ENCODE measurements at regions not wholly inside any gene's neighbourhood (a gene's known extent, or its start where the extent isn't known, plus 50 kb on each side); places are given as distances from the start of the nearest gene placed in this dataset.

DNA sequence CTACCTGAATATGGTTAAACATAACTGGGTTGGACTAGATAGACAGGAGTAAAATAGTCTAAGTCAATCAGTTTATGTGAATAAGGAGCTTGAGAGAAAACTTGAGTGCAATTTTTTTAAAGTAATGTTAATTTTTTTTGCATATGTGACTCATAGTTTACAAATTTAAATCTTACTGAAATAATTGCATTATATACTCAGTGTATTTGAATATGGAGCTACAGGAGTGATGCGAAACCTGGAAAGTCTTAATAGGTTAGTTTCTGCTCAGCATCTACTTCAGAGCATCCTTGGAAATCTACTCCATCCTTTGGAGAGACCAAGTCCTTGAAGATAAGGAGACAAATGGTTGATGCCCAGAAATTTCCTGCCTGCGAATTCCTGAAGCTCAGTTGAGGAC is 318.8 kb upstream of the NXPH2 start:
- WGBS, 2 donors, result 80 to 83% methylated on average over 2 of the region's 2 CpGs
- no peak for ATAC-seq
- Histone ChIP-seq H3K27me3 (no peaks in the 10 kb centered on the region), H3K4me3 (no peak overlapping the region), H3K36me3 (no peaks in the 10 kb centered on the region), H3K9me3 (peaks cover 0 to 13% (median 0%) of the 10 kb centered on the region in 11 donors), H3K27ac (no peak overlapping the region), H3K4me1 (no peaks in the 10 kb centered on the region)
- TF ChIP-seq, protein P1, sequence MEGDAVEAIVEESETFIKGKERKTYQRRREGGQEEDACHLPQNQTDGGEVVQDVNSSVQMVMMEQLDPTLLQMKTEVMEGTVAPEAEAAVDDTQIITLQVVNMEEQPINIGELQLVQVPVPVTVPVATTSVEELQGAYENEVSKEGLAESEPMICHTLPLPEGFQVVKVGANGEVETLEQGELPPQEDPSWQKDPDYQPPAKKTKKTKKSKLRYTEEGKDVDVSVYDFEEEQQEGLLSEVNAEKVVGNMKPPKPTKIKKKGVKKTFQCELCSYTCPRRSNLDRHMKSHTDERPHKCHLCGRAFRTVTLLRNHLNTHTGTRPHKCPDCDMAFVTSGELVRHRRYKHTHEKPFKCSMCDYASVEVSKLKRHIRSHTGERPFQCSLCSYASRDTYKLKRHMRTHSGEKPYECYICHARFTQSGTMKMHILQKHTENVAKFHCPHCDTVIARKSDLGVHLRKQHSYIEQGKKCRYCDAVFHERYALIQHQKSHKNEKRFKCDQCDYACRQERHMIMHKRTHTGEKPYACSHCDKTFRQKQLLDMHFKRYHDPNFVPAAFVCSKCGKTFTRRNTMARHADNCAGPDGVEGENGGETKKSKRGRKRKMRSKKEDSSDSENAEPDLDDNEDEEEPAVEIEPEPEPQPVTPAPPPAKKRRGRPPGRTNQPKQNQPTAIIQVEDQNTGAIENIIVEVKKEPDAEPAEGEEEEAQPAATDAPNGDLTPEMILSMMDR (IDR thresholded peaks at IDR 0.05), result no peak
- no peak for DNase-seq
- intact Hi-C loops (cut with DNase I), result no loop called here

DNA sequence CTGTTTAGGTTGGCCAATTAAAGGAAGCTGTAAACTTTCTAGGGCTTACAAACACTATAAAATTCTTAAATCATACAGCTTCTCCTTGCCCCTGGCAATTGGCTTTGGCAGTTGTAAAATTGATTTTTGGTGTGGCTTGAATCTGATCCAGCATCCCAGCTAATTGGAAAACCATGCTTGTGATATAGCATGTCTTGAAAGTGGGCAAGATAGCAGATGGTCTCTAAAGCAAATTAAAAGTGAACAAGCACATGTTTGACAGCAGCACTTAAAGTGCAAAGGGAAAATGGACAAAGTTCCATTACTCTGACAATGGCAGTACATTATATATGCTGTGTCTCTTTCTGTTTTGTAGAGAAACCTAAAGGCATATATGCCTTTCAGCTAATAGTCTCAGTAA is 302.9 kb upstream of the NXPH2 start:
- Histone ChIP-seq H3K4me1 (no peaks in the 10 kb centered on the region), H3K36me3 (no peaks in the 10 kb centered on the region), H3K27me3 (no peaks in the 10 kb centered on the region), H3K27ac (no peak overlapping the region), H3K4me3 (no peak overlapping the region), H3K9me3 (peaks cover 0 to under 1% (median 0%) of the 10 kb centered on the region in 11 donors)
- intact Hi-C loops (cut with DNase I), result no loop called here
- DNase-seq (no peak), ATAC-seq (no peak)
- TF ChIP-seq, protein P1 (IDR thresholded peaks at IDR 0.05), result no peak

DNA sequence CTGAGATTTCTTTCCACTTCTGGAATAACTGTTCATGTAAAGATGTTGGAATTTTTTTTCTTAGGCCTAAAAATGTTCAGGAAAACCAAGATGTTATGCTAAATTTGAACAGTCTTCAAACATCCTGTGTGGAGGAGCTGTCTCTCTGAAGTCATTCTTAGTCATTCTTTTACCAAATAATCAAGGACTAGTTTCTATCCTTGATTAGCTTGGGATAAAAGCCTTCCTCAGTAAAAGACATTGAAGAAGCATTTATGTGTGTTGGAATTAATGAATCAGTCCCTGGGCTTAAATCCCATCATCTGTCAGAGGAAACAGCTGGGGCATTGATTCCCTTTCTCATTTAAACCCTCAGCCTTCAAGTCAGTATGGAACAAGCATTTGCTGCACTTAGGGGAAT is 300.1 kb upstream of the NXPH2 start:
- no peak overlapping the region for H3K27ac ChIP-seq
- H3K4me1 ChIP-seq, result no peaks in the 10 kb centered on the region
- intact Hi-C loops (cut with DNase I), result no loop called here
- no peaks in the 10 kb centered on the region for H3K27me3 ChIP-seq
- H3K9me3 ChIP-seq, result no peaks in the 10 kb centered on the region
- TF ChIP-seq, protein P1 (IDR thresholded peaks at IDR 0.05), result no peak
- DNase-seq, result no peak
- no peaks in the 10 kb centered on the region for H3K36me3 ChIP-seq
- H3K4me3 ChIP-seq, result no peak overlapping the region
- no peak for ATAC-seq

DNA sequence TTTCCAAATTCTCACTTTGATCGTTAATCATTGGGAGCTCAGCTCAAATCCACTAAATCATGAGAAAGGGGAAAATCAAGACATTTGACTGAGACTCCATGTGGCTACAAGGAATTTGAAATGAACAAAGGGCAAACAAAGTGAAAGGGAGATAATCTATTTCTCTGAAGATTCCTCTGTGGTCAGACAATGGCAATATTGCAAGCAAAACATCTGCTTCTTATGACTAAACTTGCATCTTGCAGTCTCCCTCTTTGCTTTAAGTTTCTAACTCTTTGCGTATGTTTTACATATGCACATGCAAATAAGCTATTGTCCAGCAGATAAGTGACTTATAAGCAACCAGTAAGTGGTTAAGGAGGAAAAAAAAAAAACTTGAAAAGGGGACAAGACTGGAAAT is 299.1 kb upstream of the NXPH2 start:
- no peak for ATAC-seq
- intact Hi-C loops (cut with DNase I), result no loop called here
- Histone ChIP-seq H3K4me3 (no peak overlapping the region), H3K27ac (no peak overlapping the region), H3K9me3 (no peaks in the 10 kb centered on the region), H3K36me3 (no peaks in the 10 kb centered on the region), H3K4me1 (no peaks in the 10 kb centered on the region), H3K27me3 (no peaks in the 10 kb centered on the region)
- TF ChIP-seq, protein P1 (IDR thresholded peaks at IDR 0.05), result no peak
- WGBS, 2 donors, result 81 to 90% methylated on average over 2 of the region's 2 CpGs
- no peak for DNase-seq

DNA sequence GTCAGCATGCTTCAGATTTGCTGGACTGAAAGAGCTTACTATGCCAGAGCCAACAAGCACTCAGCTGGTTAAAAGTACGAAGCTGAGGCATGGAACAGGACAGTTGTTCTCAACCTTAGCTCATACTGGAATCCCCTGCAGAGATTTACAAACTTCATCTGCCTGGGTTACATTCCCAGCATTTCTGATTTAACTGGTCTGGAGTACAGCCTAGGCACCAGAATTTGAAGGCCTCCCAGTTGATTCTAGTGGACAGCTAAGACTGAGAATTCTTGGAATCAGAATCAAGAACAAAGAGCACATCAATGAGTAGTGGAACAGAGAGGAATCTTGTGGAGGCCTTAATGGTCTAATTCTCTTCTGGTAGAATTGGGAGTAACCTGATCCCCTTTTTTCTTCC is 298.2 kb upstream of the NXPH2 start:
- TF ChIP-seq, protein P1 (IDR thresholded peaks at IDR 0.05), result no peak
- intact Hi-C loops (cut with DNase I), result no loop called here
- Histone ChIP-seq H3K4me3 (no peak overlapping the region), H3K9me3 (no peaks in the 10 kb centered on the region), H3K36me3 (no peaks in the 10 kb centered on the region), H3K27me3 (no peaks in the 10 kb centered on the region), H3K27ac (no peak overlapping the region), H3K4me1 (no peaks in the 10 kb centered on the region)
- 2 to 55% methylated on average over 1 of the region's 1 CpG for WGBS, 2 donors
- DNase-seq (no peak), ATAC-seq (no peak)
